Naive thymus-derived CD4-positive, alpha-beta T cell (primary cell): ENCODE measurements at regions not wholly inside any gene's neighbourhood (a gene's known extent, or its start where the extent isn't known, plus 50 kb on each side); places are given as distances from the start of the nearest gene placed in this dataset. TPM values are rescaled to one million over a fixed set of nuclear protein-coding genes. Genes with fewer than 3 reads are reported as not detected.
"Not testable (repeated sequence)": the region's sequence is repeated elsewhere in the genome, so short reads cannot be mapped to it uniquely, and the experiment has no call there.

Source experiments
- ATAC-seq: fragments of 150-1000 bp; cut with Tn5 transposase; 2 replicates; pipeline ENCODE4 v1.10.0; 2021; ENCODE audit warnings: mild to moderate bottlenecking, moderate library complexity
- CTCF ChIA-PET: fragments of 350-600 bp; sonication (Branson Sonifier 250); formaldehyde crosslinking; loops from one replicate; lab custom pipeline; 2021; ENCODE audit warnings: antibody characterized with exemption; lab: Charles Lee
- POLR2A ChIA-PET: fragments of 350-600 bp; sonication (Branson Sonifier 250); formaldehyde crosslinking; loops from one replicate; lab custom pipeline; 2021; ENCODE audit warnings: antibody characterized with exemption, inconsistent platforms; lab: Charles Lee
- DNase-seq, 9 donors: peaks; one replicate each; pipeline versions ENCODE4 v3.0.0 to v3.0.0-alpha.2; 2020 to 2022; ENCODE audit warnings: mixed read lengths in 1 of 9
- H3K27ac ChIP-seq: one replicate; pipeline ENCODE4 v1.7.0; 2013; ENCODE audit warnings: mild to moderate bottlenecking, low read depth, low read length, moderate library complexity
- H3K27me3 ChIP-seq, 2 donors: one replicate each; pipeline ENCODE4 v1.7.0; 2013; ENCODE audit warnings: low read length in 2 of 2, mild to moderate bottlenecking in 2 of 2, moderate library complexity in 2 of 2; ENCODE audit not compliant: control insufficient read depth in 2 of 2, insufficient read depth in 2 of 2
- H3K36me3 ChIP-seq, 3 experiments: 1 replicate in 2 of 3; 2 replicates in 1 of 3; pipeline ENCODE4 v1.7.0; 2013; ENCODE audit warnings: low read length in 3 of 3, mild to moderate bottlenecking in 3 of 3, moderate library complexity in 1 of 3; ENCODE audit not compliant: insufficient read depth in 3 of 3, control insufficient read depth in 2 of 3
- H3K4me1 ChIP-seq, 2 donors: one replicate each; pipeline ENCODE4 v1.7.0; 2013; ENCODE audit warnings: low read length in 2 of 2, mild to moderate bottlenecking in 2 of 2, moderate library complexity in 1 of 2; ENCODE audit not compliant: control insufficient read depth in 2 of 2, insufficient read depth in 2 of 2
- H3K4me3 ChIP-seq: 2 replicates; pipeline ENCODE4 v1.7.0; 2013; ENCODE audit warnings: mild to moderate bottlenecking, low read length
- H3K9me3 ChIP-seq, 3 experiments: 1 replicate in 2 of 3; 2 replicates in 1 of 3; pipeline ENCODE4 v1.7.0; 2013; ENCODE audit warnings: low read length in 3 of 3; ENCODE audit not compliant: control insufficient read depth in 2 of 3
- H3K27ac Mint-ChIP-seq, 9 donors: one replicate each; pipeline ENCODE4 v1.8.0; 2020 to 2022; ENCODE audit warnings: mixed read lengths in 9 of 9, mild to moderate bottlenecking in 8 of 9, moderate library complexity in 5 of 9, inconsistent platforms in 2 of 9
- H3K27me3 Mint-ChIP-seq, 5 donors: one replicate each; pipeline ENCODE4 v1.8.0; 2021 to 2022; ENCODE audit warnings: mixed read lengths in 5 of 5, mild to moderate bottlenecking in 1 of 5
- H3K36me3 Mint-ChIP-seq, 5 donors: one replicate each; pipeline ENCODE4 v1.8.0; 2020 to 2022; ENCODE audit warnings: mixed read lengths in 5 of 5, mild to moderate bottlenecking in 3 of 5, inconsistent platforms in 1 of 5
- H3K4me1 Mint-ChIP-seq, 7 donors: one replicate each; pipeline ENCODE4 v1.8.0; 2020 to 2022; ENCODE audit warnings: mixed read lengths in 7 of 7, mild to moderate bottlenecking in 3 of 7, inconsistent platforms in 1 of 7
- H3K4me3 Mint-ChIP-seq, 10 donors: one replicate each; pipeline ENCODE4 v1.8.0; 2020 to 2022; ENCODE audit warnings: mild to moderate bottlenecking in 10 of 10, mixed read lengths in 10 of 10, moderate library complexity in 6 of 10, inconsistent platforms in 2 of 10
- H3K9me3 Mint-ChIP-seq, 11 donors: one replicate each; pipeline ENCODE4 v1.8.0; 2020 to 2022; ENCODE audit warnings: mixed read lengths in 11 of 11, mild to moderate bottlenecking in 4 of 11, inconsistent platforms in 1 of 11, moderate library complexity in 1 of 11
- intact Hi-C, 2 donors: fragments of 100-400 bp; cut with micrococcal nuclease; formaldehyde crosslinking; loops; one replicate each; pipeline ENCODE4 v1.15.1; 2023
- microRNA-seq: library from miRNA; unstranded; fragments of <30 nt; microRNA quantifications from one replicate; pipeline ENCODE4 v1.2.0, GENCODE V29; 2022; ENCODE audit warnings: borderline microRNAs expressed

- CTCF ChIA-PET, result not testable (repeated sequence)
Observed at GRCh38 chr15:21532785-21533184, 92.5 kb upstream of the POTEB3 start.

GRCh38 chr15:21516248-21516647 lies 75.9 kb upstream of the POTEB3 start:
- POLR2A ChIA-PET, H3K4me3 Mint-ChIP-seq, H3K9me3 Mint-ChIP-seq, CTCF ChIA-PET, H3K27me3 Mint-ChIP-seq, intact Hi-C loops, H3K27me3 ChIP-seq, H3K4me1 ChIP-seq, DNase-seq, H3K4me1 Mint-ChIP-seq, H3K27ac ChIP-seq, H3K27ac Mint-ChIP-seq, H3K4me3 ChIP-seq, H3K36me3 ChIP-seq, H3K36me3 Mint-ChIP-seq, ATAC-seq, H3K9me3 ChIP-seq: not testable (repeated sequence)

More at GRCh38 chr15:21532785-21533184, 92.5 kb upstream of the POTEB3 start:
- H3K4me3 Mint-ChIP-seq, H3K9me3 ChIP-seq, POLR2A ChIA-PET, H3K27ac ChIP-seq, DNase-seq, H3K36me3 ChIP-seq, ATAC-seq, H3K27me3 ChIP-seq, H3K36me3 Mint-ChIP-seq, H3K27ac Mint-ChIP-seq, H3K4me1 Mint-ChIP-seq, H3K4me1 ChIP-seq, intact Hi-C loops, H3K9me3 Mint-ChIP-seq, H3K4me3 ChIP-seq: not testable (repeated sequence)
- peaks cover 0 to 11% (median 7%) of the 10 kb centered on the region in 5 donors for H3K27me3 Mint-ChIP-seq

- H3K9me3 ChIP-seq, H3K27ac Mint-ChIP-seq, H3K36me3 Mint-ChIP-seq, H3K4me1 Mint-ChIP-seq, H3K27me3 Mint-ChIP-seq, H3K4me3 Mint-ChIP-seq, DNase-seq, H3K9me3 Mint-ChIP-seq, ATAC-seq, H3K27me3 ChIP-seq, H3K36me3 ChIP-seq, H3K4me3 ChIP-seq, CTCF ChIA-PET, intact Hi-C loops, POLR2A ChIA-PET, H3K27ac ChIP-seq, H3K4me1 ChIP-seq: not testable (repeated sequence)
Observed at GRCh38 chr15:21515296-21515695, 75.0 kb upstream of the POTEB3 start.

- H3K9me3 ChIP-seq, H3K4me3 ChIP-seq, H3K27me3 ChIP-seq, ATAC-seq, H3K27me3 Mint-ChIP-seq, H3K27ac ChIP-seq, CTCF ChIA-PET, H3K36me3 ChIP-seq, H3K4me1 Mint-ChIP-seq, H3K36me3 Mint-ChIP-seq, H3K9me3 Mint-ChIP-seq, H3K4me1 ChIP-seq, H3K4me3 Mint-ChIP-seq, DNase-seq, intact Hi-C loops, POLR2A ChIA-PET, H3K27ac Mint-ChIP-seq: not testable (repeated sequence)
Observed at GRCh38 chr15:21503021-21503420, 62.7 kb upstream of the POTEB3 start.

Small RNA genes in the stretch of these regions (microRNA-seq; reads per million reads assigned to microRNA genes)
- not detected for gene MIR5701-2
